T-helper 1 cell treated with Interleukin-12 subunit alpha and Interleukin-12 subunit beta and Interleukin-4 antibody, amounts not matched to agents 30 ng/mL and 1 ng/mL, for 36 hours (primary cell): ENCODE measurements at regions not wholly inside any gene's neighbourhood (a gene's known extent, or its start where the extent isn't known, plus 50 kb on each side); places are given as distances from the start of the nearest gene placed in this dataset.

ENCODE experiments used
- intact Hi-C: fragments of 100-400 bp; cut with micrococcal nuclease; formaldehyde crosslinking; loops from one replicate; pipeline ENCODE4 v1.15.1; 2024

- intact Hi-C loops: no loop called here
Measured at GRCh38 chr4:35695003-35695402, 549.3 kb downstream of the ARAP2 start.

- intact Hi-C loops: no loop called here
Measured at GRCh38 chr4:35695421-35695820, 548.9 kb downstream of the ARAP2 start.

DNA sequence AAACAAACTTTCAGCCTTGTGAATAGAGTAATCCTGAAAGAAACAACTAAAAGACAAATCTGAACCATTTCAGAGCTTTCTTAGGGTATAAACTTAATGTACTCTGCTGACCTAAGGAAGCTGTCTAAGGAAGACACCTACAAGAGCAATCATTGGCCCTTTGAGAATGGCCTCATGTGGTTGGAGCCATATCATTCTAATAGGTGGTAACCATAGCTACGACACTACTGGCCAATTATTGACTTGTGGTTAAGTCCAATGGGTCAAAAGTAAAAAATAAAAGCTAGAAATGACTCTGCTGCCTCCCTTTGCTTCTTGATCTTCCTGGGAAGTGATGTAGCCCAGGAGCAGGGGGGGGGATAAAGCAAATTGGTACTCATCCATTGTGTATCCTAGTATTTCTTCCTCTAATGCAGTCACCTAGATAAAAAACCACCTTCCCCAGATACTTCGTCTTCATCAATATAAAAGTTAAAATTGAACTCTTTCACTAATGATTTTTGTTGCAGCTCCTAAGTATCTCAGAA lies 547.0 kb downstream of the ARAP2 start:
- intact Hi-C loops: no loop called here

DNA sequence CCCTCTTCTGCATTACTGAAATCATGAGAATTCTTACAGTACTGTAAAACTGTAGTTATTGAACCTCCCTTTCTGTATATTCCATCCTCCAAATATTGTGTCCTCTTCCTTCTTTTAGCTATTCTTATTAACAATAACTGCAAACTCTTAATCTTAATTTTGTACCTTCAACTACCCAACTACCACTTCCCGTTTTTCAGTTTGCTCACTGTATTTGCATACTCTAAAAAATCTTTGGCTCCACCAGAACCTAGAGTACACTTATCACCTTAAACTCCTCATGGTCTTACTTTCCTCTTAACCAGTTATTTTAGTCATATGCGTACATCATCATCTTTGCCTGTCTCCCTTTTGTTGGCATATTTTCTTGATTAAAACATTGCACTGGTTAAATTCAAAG lies 543.7 kb downstream of the ARAP2 start:
- intact Hi-C loops: no loop called here

DNA sequence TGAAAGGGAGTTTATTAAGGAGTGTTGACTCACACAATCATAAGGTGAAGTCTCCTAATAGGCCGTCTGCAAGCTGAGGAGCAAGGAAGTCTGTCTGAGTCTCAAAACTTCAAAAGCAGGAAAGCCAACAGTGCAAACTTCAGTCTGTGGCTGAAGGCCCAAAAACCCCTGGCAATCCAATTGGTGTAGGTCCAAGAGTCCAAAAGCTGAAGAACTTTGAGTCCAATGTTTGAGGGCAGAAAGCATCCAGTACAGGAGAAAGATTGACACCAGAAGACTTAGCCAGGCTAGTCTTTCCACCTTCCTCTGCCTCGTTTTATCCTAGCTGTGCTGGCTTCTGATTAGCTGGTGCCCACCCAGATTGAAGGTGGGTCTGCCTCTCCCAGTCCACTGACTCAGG lies 535.2 kb downstream of the ARAP2 start:
- intact Hi-C loops: no loop called here

DNA sequence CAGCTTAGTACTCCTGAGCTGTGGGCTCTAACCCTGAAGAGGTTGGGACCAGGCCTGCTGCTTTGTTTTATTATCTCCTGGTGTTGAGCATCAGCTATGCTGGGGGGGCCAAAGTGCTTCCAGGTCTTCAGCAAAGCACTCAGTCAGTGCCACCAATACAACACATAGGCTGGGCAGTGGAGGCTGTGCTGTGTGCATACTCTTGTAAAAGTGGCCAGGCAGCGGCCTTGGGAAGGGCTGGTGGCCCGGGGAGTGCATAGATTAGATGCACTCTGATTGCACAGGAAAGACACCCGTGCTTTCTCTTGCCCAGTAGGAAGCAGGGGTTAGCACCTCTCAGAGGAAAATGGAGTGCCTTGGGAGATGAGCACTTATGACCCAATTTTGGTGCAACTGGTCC lies 534.0 kb downstream of the ARAP2 start:
- intact Hi-C loops: no loop called here

- intact Hi-C loops: no loop called here
Measured at GRCh38 chr4:35711127-35711526, 533.2 kb downstream of the ARAP2 start.

DNA sequence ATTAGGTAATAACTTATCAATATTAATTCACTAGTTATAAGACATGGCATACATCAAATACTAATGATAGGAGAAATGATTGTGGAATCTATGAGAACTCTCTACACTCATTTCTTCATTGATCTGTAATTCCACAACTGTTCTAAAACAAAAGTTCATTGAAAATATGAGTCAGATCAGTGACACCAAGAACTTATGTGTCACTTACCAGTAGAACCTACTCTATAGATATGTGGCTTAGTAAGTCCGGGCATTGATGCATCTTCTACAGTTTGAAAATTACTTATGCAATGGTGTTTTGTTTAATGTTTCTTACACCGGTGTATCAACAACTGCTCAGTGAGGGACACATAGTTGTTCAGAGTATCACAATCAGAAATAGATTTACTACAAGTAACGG lies 520.3 kb downstream of the ARAP2 start:
- intact Hi-C loops: no loop called here

DNA sequence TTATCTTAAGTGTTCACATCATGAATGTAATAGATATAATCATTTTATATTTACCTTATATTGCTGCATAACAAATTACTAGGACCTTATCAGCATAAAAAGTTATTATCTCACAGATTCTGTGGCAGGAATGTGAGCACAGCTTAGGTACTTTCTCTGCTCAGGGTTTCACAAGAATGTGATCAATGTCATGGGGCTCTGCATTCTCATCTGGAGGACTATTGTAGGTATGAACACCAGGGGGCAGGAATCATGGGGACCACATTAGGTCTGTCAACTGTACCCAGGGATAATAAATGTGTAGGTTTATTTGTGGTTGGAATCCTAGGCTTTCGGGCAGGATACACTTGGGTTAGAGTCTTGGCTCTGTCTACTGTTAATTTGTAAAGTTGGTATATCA lies 519.2 kb downstream of the ARAP2 start:
- intact Hi-C loops: loop anchor here (1.0 kb wide), 1 partner anchor 208 kb away; no protein-coding TSS in a partner anchor

GRCh38 chr4:35730414-35730813 lies 513.9 kb downstream of the ARAP2 start:
- intact Hi-C loops: no loop called here

- intact Hi-C loops: no loop called here
Measured at GRCh38 chr4:35734381-35735098, 509.8 kb downstream of the ARAP2 start.

DNA sequence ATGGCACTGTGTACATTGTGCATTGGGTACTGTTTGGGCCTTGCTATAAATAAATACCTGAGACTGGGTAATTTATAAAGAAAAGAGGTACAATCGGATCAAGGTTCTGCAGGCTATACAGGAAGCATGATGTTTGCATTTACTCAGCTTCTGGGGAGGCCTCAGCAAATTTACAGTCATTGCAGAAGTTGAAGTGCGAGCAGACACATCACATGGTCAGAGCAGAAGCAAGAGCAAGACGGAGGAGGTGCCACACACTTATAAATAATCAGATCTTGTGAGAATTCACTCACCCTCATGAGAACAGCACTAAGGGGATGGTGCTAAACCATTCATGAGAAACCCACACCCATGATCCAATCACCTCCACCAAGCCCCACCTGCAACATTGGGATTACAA lies 505.0 kb downstream of the ARAP2 start:
- intact Hi-C loops: no loop called here

- intact Hi-C loops: no loop called here
Measured at GRCh38 chr4:35754047-35754446, 490.3 kb downstream of the ARAP2 start.

DNA sequence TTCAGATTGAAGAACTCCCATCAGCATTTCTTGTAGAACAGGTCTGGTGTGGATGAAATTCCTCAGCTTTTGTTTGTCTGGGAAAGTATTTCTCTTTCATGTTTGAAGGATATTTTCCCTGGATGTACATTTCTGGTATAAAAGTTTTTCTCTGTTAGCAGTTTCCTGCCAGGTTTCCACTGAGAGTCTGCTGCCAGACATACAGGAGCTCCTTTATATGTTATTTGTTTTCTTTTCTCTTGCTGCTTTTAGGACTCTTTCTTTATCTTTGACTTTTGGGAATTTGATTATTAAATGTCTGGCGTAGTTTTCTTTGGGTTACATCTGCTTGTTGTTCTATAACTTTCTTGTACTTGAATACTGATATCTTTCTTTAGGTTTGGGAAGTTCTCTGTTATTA lies 486.5 kb downstream of the ARAP2 start:
- intact Hi-C loops: no loop called here

DNA sequence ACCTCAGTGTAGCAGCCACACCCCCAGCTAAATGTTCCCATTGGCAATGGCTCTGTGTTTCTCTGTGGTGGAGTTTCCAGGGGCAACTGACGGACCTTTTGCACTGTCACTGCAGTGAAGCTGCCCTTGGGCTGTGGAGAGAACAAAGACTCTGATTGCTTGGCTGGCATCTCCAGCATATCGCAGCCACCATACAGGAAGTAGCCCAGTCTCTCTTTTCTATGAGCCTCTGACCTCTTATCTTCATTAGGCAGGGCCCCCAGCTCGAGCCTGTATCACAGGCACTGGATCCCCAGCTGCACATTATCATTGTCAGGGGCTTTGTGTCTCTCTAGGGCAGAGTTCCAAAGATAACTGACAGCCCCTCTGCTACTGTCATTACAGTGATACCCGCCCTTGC lies 483.5 kb downstream of the ARAP2 start:
- intact Hi-C loops: no loop called here

GRCh38 chr4:35771571-35771970 lies 472.7 kb downstream of the ARAP2 start:
- intact Hi-C loops: no loop called here

GRCh38 chr4:35772291-35772690 lies 472.0 kb downstream of the ARAP2 start:
- intact Hi-C loops: no loop called here

- intact Hi-C loops: no loop called here
Measured at GRCh38 chr4:35789899-35790574, 454.3 kb downstream of the ARAP2 start.

DNA sequence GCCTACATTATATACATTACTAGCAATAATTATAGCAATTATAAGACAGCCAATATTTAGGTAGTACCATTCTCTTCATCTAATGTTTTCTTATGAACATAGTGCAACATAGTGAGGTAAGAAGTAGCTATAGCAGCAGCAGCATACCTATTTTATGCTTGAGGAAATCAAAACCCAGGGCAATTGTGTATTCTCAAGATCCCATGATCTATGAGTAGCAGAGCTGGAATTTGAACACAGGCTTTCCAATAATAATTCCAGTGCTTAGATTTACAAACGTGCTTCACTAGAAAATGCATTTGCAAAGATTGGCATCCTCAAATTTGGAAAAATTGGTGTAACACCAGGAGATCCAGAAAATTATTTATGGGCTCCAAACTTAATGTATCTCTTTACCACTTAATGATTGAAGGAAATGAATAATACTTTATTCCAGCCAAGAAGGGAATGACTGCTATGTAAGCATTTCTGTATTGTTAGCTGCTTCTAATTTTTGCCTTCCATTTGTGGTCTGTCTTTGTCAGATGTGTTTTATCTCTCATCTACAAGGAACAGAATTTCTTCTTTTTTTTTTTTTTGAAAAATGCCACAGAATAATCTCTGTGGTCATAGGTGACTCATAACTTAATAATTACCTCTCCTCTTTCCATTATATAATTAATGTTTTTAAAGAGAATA lies 451.1 kb downstream of the ARAP2 start:
- intact Hi-C loops: no loop called here

DNA sequence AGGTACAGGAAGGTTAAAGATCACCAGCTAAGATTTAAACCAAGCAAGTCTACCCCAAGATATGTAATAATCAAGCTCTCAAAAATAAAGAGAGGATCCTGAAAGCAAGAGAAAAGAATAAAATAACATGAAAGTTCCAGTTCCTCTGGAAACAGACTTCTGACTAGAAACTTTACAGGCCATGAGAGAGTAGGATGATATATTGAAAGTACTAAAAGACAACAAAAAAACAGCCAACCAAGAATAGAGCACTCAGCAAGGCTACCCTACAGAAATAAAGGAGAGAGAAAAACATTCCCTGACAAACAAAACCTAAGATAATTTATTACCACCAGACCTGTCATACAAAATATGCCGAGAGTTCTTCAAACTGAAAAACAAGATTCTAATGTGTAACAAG lies 450.5 kb downstream of the ARAP2 start:
- intact Hi-C loops: no loop called here

DNA sequence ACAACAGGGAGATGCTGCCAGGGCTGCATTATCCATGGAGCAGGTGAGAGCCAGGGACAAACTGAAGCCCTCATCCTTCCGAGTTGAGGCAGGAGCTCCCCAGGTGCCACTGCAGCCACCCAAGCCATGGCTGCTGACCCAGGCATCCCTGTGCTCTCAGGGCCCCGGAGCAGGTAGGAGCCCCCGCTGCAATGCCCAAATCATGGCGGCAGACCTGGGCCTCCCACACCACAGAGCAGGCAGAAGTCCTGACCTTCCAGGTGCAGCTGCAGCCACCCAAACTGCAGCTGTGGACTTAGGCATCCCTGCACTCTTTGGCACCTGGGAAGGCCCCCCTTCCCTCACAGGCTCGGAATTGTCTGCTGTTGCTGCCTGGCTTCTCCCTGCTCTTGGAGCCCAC lies 443.6 kb downstream of the ARAP2 start:
- intact Hi-C loops: no loop called here

GRCh38 chr4:35802644-35803043 lies 441.7 kb downstream of the ARAP2 start:
- intact Hi-C loops: no loop called here
